ENCODE measurements at regions not wholly inside any gene's neighbourhood (a gene's known extent, or its start where the extent isn't known, plus 50 kb on each side); places are given as distances from the start of the nearest gene placed in this dataset.

DNA sequence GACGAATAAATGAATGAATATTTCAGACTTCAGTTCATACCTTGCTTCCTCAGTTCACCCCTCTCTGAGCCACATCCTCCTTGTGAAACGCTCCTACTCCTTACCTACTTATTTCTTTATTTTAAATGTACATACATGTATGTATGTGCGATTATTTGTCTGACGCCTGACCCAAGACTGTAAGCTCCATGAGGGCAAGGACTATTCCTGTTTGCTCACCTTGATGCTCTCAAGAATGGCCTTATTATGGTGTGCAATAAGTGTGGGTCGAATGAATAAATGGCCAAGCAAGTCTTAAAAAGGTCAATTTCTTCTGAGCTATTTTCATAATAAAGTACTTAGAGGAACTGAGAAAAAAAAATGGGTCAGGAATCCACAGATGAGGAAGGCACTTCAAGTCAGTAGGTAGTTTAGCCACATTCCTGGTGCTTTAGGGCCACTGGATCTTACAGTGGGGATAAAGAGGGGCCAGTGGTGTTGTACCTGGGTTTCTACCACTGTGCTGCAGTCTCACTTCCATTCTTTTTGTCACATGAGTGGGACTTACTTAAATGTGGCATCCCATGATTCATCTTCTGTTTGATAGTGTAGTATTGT, 74.7 kb downstream of the SDC1 start:
- FAIRE-seq = no peak

DNA sequence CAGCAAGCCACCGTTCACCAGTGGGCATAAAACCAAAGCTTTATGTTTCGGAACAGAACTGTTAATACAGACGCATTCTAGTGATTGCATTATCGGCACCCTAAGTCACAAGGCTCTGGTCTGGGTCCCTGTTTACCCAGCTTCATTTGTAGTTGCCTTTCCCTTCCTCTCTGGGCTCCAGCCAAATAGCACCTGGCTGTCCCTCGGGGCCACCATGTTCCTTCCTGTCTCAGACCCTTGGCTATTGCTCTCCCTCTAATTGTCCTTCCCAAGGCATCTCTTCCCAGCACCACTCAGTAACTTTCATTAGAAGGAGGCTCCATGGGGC, 75.3 kb downstream of the SDC1 start:
- no peak for FAIRE-seq

DNA sequence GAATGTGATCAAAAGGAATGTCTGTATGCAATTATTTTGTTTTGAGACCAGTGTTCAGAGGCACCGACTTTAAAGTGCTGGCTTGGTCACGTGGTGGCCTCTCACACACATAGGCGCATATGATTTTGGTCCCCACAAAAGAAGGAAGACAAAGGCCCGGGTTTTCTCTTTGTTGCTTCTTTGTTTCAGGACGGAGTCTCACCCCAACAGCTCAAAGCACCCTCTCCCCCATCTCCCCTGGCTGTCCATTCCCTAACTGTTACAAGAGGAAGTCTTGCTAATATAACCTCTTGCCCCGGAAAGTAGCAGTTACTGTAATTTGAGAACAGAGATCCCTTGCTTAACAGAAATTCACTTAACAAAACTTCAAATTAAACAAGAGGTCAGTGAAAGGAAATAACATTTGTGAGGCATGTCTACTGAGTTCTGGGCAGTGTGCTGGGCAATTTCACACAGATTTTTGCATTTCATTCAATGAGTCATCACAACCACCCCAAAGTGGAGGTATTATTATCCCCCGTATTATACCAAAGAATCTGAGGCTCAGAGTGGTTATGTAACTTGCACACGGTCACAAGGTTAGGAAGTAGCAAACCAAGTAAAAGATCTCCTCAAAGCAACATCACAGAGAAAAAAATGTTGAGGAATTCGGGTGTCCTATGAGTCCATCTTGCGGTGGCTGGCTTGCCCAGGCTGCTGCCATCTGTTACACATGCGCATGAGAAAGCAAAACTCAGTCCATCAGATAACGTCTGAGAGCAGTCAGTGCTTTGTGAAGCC, 75.8 kb downstream of the SDC1 start:
- FAIRE-seq = no peak

DNA sequence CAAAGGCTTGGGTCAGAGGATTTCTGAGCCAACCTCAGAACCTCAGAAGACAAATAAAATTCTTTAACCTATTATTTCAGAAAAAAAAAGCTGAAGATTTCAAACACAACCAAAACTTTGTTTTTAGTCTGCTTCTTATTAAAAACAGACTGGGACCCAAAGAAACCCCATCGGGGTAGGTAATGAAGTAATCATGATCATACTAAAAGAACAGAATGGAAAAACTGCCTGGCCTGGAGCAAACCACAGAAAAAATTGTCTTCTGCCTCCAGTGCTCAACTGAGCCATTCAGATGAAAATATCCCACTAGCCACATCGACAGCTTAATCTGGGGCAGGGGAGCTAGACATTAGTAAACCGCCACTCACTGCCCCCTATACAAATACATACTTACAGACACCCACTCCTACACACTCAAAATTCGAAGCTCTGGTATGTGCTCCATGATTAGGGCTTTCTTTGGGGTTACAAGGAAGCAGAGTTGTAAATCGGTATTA, 76.5 kb downstream of the SDC1 start:
- no peak for FAIRE-seq

DNA sequence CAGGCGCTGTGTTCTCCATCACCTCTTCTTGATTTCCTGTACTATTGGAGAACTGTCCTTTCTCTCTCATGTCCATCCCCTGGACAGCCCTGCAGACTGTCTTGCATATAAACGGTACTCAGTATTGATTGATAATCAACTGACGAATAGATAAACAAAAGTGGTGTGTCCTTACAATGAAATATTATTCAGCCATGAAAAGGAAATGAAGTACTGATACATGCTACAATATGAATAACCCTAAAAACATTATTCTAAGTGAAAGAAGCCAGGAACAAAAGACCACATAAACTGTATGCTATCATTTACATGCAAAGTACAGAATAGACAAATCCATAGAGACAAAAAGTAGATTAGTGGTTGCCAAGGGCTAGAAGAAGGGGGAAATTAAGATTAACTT, 77.6 kb downstream of the SDC1 start:
- FAIRE-seq = no peak

DNA sequence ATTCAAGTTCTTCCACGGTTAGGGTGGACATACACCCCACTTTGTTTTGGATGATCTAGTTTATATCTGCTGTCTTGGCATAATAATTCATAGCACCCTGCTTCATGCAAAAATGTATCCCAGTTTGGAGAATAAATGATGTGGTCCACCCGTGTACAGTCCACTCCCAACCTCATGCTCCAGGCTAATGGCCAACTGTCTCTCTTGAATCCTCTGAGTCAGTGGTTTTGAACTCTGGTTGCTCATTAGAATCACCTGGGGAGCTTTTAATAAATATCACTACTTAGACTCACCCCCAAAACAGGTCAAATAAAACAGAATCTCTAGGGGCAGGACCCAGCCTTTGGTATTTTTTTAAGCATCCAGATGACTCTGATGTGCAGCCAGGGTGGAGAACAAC, 78.5 kb downstream of the SDC1 start:
- FAIRE-seq = no peak

DNA sequence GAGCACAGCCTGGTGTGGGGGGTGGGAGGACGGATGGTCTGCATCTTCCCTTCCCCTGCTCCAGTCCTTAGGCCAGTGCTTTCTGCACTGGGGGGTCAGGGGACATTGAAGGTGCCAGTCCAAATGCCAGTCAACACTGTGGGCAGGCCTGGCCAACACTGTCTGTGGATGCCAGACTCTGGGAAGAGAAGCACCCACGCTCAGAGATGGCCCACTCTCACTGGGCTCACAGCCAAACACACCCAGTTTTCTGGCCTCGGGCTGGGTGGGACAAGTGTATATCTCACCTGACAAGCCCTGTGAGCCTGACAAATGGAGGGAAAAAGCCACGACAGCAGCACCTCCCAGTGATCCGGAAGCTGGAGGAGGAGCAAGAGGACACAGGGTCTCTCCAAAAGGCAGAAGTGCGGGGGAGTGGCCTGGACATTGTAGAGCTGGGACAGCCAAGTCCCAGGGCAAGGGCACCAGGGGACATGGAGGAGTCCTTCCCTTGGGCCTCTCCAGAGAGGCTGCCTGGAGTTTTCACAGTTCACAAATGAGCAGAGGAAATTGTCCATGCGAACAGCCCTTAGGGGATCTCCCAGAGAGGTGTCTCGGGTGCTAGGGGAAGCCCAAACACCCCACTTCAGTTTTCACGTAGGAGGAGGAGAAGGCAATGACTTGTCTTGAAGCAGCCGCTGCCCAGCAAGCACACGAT, 79.3 kb downstream of the SDC1 start:
- no peak for FAIRE-seq

DNA sequence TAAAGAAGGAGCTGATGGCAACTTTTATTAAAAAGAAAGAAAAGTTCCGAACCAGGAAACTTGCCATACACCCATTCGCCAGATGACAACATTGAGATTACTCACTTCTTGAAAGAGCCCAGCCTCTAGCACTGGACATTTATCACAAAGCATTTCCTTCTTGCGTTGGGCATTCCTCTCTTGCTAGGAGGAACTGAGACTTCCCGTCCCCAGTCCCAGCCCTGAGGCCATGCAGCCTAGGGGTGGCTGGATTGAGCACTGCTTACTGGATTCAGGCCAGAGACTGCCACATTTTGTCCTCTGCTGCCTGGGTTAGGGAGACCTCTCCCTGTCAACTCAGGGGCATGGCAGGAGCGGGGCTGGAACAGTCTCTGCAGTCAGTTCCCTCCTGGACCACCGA, 80.1 kb downstream of the SDC1 start:
- no peak for FAIRE-seq

DNA sequence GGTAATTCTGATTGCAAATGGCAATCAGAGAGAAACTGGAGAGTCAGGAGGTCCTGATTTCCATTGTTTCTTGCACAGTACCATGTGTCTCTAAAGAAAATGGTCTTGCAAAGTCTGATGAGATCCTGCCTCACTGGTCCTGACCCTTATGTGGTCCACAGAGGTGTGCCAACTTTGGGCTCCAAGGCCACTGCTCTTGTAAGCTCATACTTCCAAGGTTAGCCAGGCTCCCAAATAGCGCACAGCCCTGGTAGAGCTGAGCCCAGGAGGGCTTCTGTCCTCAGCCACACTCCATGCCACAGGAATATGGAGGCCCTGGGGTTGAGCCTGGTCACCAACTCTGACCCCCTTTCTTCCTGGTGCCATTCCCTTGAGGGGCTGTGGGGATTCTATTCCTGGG, 80.7 kb downstream of the SDC1 start:
- FAIRE-seq = no peak

DNA sequence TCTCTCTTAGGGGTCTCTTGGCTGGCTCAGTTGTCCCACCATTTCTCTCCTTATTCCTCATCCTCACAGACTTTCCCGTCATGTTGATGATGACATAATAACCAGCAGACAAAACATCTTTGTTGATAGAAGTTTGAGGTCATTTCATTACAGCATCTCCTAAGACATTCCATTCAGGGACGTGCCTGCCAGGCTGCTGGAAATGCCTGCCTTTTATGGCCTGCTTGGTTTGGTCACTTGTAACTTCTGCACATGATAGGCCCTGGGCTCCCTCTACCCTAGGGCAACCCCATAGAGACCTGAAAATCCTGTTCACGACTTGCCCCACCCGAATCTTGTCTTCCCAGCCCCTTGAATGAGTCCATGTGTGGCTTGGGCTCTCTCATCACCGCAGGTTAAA, 81.7 kb downstream of the SDC1 start:
- FAIRE-seq = no peak

DNA sequence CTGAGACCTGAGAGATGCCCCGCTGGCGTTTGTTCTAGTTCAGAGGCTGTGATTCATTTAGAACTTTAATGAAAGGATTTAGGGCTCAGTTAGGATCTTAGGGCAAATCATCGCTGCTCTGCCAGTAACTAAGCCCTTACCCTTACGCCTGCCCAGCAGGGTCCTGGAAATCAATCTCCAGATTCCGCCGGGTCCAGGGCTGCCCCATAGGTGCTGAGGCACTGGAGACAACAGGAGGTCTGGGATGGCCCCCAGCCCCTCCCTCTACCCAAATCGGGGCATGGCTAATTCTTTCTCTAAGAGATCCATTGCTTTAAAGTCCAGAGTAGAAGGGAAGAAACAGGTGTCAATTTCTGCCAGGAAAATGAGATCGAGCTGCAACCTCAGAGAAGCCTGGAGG, 83.1 kb downstream of the SDC1 start:
- FAIRE-seq = no peak

DNA sequence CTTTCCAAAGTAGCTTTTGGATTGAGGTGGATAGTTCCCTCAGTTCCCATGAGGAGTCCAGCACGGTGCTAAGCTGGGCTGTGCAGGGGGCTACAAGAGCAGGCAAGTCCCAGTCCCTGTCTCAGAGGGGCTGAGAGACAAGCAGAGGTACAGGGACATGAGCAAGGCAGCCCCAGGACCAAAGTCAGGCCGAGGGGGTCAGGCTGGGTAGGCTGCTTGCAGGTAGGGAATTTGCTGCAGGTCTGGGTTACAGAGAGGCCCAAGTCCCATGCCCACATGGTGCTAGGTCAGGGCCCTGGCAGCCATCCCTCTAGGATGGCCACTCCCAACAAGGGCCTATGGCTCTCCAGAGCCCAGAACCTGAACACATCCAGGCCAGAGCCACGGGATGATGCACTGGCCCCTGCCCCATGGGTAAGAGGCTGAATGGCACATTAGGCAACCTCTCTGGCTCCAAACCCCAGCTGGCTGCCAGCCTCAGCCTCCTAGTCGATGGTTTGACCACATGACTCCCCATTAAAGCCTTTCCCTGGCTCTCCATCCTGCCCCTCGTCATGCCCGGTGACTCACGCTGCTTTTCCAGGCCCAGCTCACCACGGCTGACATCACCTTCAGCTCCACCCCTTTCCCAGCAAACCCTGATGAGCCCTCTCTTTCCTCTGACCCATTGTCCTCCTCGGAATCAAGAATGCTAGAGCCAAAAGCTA, 83.7 kb downstream of the SDC1 start:
- no peak for FAIRE-seq

DNA sequence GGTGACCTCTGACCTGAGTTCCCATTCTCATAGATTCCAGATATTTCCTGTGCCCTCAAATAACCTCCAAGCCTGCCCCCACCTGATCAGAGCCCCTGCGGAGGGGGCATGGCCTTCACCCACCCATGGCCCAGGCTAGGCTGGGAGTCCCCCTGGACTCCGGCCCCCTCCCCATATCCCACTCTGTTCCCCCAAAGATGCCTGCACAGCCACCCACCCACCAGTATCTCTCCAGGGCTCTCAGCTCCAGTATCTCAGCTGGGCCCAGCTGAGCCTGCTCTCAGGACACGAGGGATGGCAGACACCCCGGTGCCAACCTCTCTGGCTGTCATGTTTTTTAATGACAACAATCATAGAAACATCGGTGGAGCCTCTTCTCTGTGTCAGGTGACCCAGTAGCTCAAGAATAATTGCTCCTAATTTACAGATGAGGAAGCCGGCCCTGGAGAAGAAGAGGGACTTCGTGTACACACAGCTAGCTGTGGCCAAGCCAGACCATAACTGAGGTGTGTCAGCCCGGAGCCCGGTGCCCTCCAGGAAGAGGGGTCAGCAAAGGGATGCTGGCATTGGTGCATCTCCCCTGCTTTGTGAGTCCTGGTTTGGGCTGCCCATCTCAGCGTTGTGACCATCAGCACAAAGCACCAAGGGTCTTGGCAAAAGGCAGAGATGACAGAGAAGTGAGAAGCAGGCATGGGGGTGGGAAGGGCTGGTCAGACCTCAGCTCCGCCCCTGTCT, 84.4 kb downstream of the SDC1 start:
- FAIRE-seq = no peak

DNA sequence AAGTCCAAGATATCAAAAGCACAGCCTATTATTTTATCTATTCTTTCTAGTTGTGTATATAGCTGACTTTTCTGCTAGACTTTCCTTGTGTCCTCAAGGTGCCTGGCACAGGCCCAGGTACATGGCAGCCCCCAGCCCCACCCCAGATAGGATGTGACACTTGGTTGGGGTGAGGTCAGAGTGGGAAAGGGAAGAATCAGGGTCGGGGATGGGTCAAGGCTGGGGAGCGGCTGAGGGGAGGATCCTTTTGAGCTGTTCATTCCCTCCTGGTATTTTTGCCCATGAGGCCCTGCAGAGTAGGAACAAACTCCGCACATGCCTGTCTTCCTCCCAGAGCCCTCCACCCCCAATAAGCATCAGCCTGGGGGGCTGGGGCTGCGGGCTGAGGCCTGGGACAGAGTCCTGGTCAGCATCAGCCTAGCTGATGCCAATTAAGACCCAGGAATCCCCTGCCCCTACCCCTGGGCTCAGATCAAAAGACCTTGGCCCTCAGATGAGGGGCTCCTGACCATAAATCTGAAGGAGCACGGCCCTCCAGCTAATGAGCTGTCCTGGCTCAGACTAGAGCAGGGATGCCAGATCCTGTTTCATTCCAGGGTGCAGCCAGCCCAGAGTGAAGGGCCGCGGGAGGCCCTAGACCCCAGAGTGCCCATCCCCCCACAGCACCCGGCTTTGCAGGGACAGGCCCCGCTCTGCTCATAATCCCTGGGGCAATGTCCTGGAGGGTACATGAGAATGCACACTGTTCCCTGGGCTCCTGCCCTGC, 85.3 kb downstream of the SDC1 start:
- no peak for FAIRE-seq

DNA sequence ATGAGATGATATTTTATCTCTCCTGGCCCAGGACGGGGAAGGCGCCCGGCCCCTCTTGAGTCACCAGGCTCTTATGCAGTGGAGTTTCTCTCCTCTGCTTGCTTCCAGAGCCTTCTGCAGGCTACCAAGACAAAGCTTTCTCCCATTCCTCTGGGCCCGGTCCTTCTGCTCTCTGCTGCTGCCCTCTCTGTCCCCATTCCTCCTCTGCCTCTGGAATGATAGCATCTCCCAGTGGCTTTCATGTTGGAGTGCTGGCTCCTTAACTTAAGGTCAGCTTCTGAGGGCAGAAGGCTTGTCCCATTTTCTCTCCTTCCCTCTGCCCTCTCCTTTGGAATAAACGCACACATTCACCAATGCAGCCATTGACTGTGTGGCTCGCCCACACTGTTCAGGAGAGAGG, 86.2 kb downstream of the SDC1 start:
- no peak for FAIRE-seq

DNA sequence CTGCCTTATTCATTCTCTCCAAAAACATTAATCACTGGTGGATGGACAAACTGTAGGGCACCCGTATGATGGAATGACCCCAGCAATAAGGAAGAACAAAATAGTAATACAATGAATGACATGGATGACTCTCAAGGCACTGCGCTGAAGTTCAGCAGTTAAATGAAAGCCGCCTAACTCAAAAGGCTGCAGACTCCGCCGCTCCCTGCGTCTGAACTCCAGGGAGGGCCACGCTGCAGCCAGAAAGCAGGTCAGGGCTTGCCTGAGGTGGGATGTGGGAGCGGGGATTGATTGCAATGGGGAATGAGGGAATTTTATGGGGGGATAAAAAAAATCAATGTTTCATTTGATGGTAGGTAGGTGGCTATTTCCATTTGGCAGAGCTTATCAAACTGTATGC, 86.5 kb upstream of the LAPTM4A start:
- no peak for FAIRE-seq

DNA sequence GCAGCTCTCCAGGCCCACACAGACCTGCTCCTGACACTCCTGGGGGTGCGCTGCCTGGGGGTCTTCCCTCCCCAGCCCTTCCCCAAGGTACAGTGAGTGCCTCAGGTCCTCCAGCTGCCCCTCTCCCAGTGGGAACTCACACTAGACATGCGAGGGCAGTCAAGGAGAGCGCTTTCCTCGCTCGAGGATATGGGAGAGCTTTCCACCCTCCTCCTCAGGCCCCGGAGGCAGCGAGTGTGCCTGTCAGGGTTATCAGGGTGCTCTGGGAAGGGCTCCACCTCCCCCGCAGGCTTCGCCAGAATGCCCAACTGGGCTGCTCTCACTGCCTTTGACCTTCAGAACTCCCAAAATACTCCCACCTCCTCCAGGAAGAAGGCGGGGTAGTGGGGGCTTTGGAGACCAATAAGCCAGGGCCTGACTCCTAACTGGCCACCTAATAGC, 85.7 kb upstream of the LAPTM4A start:
- no peak for FAIRE-seq

DNA sequence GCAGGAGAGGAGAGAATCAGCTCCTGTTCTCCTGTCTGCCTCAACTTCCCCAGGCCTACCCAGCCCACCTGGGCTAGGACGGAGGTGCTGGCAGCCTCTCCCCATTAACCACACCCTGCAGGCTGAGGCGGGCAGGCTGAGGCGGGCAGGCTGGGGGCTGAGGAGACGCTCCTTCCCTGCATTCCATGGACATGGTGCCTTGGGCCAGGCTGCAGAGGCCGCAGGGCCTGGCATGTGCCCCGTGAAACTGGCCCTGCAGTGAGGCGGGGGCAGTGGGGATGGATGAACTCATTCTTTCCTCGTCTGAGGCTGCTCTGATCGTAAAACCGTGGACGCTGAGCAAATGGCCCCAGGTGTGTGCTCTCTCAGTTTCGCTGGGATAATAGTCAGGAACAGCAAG, 84.7 kb upstream of the LAPTM4A start:
- no peak for FAIRE-seq

DNA sequence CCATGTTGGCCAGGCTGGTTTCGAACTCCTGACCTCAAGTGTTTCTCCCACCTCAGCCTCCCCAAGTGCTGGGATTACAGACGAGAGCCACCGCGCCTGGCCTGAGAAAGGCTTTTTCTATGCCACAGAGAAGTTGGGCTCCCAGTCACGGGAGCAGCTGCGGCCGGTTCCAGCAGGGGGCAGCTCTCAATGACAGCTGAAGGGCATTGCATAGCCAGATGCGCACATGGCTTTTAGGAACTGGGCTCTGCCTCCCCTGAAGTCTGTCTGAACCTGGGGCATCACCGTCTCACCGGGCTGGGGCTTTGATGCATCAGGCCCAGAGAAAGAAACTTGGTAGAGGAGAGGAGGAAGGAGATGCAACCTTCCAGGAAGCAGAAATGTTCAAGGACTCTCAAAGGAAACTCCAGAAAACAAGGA, 84.2 kb upstream of the LAPTM4A start:
- FAIRE-seq = no peak

DNA sequence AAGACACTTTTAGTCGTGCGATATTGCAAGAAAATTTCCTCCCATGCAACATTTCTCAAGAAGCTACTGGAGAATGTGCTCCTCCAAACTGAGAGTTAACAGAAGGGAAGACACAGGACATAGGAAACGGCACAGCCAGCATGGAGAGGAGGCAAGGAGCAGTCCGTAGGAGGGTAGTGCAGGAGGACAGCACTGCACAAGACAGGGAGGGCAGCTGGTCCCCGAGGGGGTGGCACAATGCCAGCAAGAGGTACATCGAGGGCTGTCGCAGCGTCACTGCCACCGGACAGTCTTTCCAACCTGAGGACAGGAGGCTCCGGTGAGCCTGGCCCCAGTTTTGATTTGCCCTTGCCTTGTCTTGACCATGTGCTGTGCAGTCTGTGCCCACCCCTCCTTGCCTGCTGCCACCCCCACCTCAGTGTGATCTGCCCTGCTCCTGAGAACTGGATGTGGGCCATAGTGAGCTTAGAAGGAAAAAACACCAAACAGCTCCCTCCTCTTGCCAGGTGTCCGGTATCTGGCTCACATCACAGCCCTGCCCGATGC, 81.6 kb upstream of the LAPTM4A start:
- no peak for FAIRE-seq

DNA sequence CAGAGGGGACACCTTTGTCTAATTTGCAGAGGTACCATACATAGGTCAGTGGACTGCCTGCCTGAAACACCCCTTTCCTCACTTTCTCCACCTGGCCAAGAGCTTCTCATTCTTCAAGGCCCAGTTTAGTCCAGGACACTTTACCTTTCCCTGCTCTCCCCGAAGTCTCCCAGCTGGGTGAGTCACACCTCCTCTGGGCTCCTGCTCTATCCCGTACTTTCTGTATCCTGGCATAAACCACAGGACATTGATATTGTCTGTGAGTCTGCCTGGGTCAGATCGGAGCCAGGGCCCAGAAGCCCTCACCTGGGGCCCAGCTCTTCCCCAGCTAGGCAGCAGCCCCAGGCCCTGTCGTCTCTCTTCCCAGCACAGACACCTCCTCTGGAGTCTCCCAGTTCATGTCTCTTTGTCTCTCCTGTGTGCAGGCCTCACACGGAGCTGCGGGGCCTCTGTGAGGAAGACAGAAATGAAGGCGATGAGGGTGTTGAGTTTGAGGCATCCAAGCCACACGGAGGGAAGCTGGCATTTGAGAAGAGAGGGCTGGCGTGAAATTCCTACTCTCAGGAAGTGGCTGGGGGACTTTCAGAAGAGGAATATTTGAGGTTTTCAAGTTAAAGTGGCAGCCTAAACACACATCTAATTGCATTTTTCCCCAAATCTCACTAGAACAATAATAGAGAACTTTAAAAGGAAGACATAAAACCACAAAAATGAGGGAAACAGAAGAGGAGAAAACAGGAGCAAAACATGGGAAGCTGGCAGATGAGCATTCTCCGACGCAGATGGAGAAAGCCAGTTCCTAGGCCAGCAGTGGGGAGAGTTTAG, 79.6 kb upstream of the LAPTM4A start:
- FAIRE-seq = no peak
